ENCODE measurements at regions not wholly inside any gene's neighbourhood (a gene's known extent, or its start where the extent isn't known, plus 50 kb on each side); places are given as distances from the start of the nearest gene placed in this dataset.

DNA sequence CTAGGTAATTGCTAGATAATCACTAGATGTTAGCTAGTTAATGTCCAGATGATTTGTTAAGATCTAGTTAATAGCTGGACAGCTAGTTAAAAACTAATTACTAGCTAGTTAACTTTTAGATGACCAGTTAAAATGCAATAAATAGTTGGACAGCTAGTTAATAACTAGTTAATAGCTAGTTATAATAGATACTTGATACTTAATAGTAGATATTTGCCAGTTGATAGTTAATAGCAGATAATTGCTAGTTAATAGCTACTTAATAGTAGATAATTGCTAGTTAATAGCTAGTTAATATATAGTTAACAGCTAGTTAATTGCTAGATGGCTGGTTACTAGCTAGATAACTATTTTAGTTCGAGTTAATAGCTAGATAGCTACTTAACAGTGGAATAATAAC, 631.4 kb upstream of the CT83 start:
- TF ChIP-seq, protein P1, sequence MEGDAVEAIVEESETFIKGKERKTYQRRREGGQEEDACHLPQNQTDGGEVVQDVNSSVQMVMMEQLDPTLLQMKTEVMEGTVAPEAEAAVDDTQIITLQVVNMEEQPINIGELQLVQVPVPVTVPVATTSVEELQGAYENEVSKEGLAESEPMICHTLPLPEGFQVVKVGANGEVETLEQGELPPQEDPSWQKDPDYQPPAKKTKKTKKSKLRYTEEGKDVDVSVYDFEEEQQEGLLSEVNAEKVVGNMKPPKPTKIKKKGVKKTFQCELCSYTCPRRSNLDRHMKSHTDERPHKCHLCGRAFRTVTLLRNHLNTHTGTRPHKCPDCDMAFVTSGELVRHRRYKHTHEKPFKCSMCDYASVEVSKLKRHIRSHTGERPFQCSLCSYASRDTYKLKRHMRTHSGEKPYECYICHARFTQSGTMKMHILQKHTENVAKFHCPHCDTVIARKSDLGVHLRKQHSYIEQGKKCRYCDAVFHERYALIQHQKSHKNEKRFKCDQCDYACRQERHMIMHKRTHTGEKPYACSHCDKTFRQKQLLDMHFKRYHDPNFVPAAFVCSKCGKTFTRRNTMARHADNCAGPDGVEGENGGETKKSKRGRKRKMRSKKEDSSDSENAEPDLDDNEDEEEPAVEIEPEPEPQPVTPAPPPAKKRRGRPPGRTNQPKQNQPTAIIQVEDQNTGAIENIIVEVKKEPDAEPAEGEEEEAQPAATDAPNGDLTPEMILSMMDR (conservative IDR thresholded peaks at IDR 0.05; ENCODE audit: low read length): no peak
- TF ChIP-seq EZH2phosphoT487 (IDR thresholded peaks at IDR 0.05; ENCODE audit: borderline replicate concordance, low read depth, low read length): no peak
